ENCODE measurements at regions not wholly inside any gene's neighbourhood (a gene's known extent, or its start where the extent isn't known, plus 50 kb on each side); places are given as distances from the start of the nearest gene placed in this dataset.

GRCh38 chr3:102757950-102758349, 323.1 kb downstream of the ZPLD1 start:
- intact Hi-C loops (cut with micrococcal nuclease; ENCODE audit: unreplicated experiment) = no loop called here
- POLR2A ChIA-PET = no interaction called here
- H3K27ac ChIP-seq (ENCODE audit: low read length) = no peak overlapping the region
- BruUV-seq (replicated peaks) = no TSS peak
- H3K27me3 ChIP-seq (ENCODE audit: control insufficient read depth, insufficient read depth, low read length) = no peaks in the 10 kb centered on the region
- H3K4me1 ChIP-seq (ENCODE audit: control insufficient read depth, insufficient read depth, low read length) = no peaks in the 10 kb centered on the region
- CTCF ChIA-PET = no interaction called here
- ATAC-seq = no peak
- no peak overlapping the region for H3K4me3 ChIP-seq (ENCODE audit: low read depth in 2 of 2, low read length in 2 of 2)
- no peaks in the 10 kb centered on the region for H3K36me3 ChIP-seq (ENCODE audit: control insufficient read depth, insufficient read depth, low read length)
- DNase-seq (ENCODE audit: low read depth, low spot score) = no peak
- H3K9me3 ChIP-seq (ENCODE audit: control insufficient read depth, insufficient read depth, low read depth, low read length) = 0 out of 2 replicates have a peak, but pooled peaks cover 3% of the 10 kb centered on the region
- in situ Hi-C loops (cut with HindIII; ENCODE audit: low pct_unique_long_range_greater_than_20kb, low sequenced_read_pairs) = no loop called here
- no peak for TF ChIP-seq POLR2AphosphoS5 (IDR thresholded peaks at IDR 0.05; ENCODE audit: low read depth, low read length)
- TF ChIP-seq SIN3A (IDR thresholded peaks at IDR 0.05; ENCODE audit: borderline replicate concordance, insufficient read depth, low read depth, low read length) = no peak
- no peak for TF ChIP-seq TCF7L2 (IDR thresholded peaks at IDR 0.05; ENCODE audit: low read depth, low read length)
- no peak for TF ChIP-seq CTCF (IDR thresholded peaks at IDR 0.05)
- TF ChIP-seq REST (IDR thresholded peaks at IDR 0.05; ENCODE audit: insufficient read depth in 1 of 2, low read depth in 2 of 2, low read length in 1 of 2) = no peak

GRCh38 chr3:102761766-102762165, 327.0 kb downstream of the ZPLD1 start:
- POLR2A ChIA-PET = no interaction called here
- BruUV-seq (replicated peaks) = no TSS peak
- in situ Hi-C loops (cut with HindIII; ENCODE audit: low pct_unique_long_range_greater_than_20kb, low sequenced_read_pairs) = no loop called here

More at GRCh38 chr3:102761766-102762165, 327.0 kb downstream of the ZPLD1 start:
- ATAC-seq = no peak
- TF ChIP-seq REST (IDR thresholded peaks at IDR 0.05; ENCODE audit: insufficient read depth in 1 of 2, low read depth in 2 of 2, low read length in 1 of 2) = no peak
- CTCF ChIA-PET = no interaction called here
- Histone ChIP-seq H3K9me3 (ENCODE audit: control insufficient read depth, insufficient read depth, low read depth, low read length) (0 out of 2 replicates have a peak, but pooled peaks cover 3% of the 10 kb centered on the region), H3K4me3 (ENCODE audit: low read depth in 2 of 2, low read length in 2 of 2) (no peak overlapping the region), H3K36me3 (ENCODE audit: control insufficient read depth, insufficient read depth, low read length) (no peaks in the 10 kb centered on the region), H3K27me3 (ENCODE audit: control insufficient read depth, insufficient read depth, low read length) (no peaks in the 10 kb centered on the region), H3K4me1 (ENCODE audit: control insufficient read depth, insufficient read depth, low read length) (no peaks in the 10 kb centered on the region), H3K27ac (ENCODE audit: low read length) (no peak overlapping the region)
- intact Hi-C loops (cut with micrococcal nuclease; ENCODE audit: unreplicated experiment) = no loop called here
- no peak for DNase-seq (ENCODE audit: low read depth, low spot score)
